ENCODE measurements at regions not wholly inside any gene's neighbourhood (a gene's known extent, or its start where the extent isn't known, plus 50 kb on each side); places are given as distances from the start of the nearest gene placed in this dataset.
"Not testable (repeated sequence)": the region's sequence is repeated elsewhere in the genome, so short reads cannot be mapped to it uniquely, and the experiment has no call there.

DNA sequence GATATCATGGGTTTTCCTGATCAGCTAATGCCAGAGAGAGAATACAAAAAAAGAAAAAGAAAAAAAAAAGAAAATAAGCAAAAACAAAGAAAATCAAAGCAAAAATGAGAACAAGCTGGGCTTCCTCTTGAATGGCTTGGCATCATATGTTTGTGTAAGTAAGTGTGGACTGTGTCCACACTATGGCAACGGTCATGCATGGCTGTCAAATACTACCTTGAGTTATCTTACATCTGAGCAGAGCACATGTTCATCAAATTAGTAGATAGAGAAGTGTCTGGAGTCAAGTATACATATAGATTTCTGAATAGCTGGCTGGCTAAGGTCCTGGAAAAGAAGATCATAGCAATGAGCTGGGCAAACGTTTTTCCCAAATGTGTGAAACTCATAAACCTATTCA, 470.2 kb downstream of the RPIA start:
- not testable (repeated sequence) for DNase-seq

DNA sequence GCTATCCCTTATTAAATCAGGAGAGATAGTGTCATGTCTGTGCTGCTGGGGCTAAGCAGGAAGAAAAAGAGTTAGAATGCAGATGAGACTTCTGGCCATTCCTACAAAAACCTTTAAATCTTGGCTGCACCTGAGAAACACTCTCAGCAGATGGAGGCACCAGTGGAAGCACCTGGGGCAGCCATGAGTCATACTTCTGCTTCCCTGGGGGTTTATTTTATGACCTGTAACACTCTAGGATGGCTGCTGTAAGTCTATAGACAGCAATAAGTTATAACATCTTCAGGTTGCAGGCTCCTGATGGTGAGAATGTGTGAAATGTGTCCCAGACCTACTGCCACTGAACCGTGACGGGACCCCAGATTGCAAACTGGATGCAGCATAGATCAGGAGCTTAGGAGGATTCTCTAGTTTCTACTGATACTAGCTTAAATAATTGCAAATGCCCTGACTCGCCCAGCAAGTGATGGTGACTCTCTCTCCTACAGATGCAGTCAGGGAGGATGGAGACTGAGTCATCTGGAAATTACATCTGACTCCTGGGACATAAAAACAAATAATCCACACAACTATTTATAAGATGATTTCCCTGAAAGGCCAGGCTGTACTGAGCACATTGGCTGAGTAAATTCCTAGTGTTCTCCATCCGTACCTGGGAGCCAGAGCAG, 479.2 kb downstream of the RPIA start:
- not testable (repeated sequence) for DNase-seq

DNA sequence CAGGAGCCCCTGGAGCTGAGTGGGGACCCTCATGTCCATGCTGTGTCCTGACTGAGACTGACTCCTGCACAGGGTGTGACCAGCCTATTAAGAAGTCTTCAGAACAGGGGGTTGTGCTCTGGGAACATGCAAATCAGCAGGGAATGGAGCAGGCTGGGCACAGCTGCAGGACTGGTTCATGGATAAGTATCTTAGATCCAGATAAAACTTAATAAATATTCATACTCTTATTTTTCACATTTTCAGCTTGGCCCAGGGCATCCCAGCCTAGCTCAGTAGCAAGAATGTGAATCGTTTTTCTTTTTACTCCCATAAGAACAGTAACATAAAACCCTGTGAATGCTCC, 479.7 kb downstream of the RPIA start:
- DNase-seq, result not testable (repeated sequence)

DNA sequence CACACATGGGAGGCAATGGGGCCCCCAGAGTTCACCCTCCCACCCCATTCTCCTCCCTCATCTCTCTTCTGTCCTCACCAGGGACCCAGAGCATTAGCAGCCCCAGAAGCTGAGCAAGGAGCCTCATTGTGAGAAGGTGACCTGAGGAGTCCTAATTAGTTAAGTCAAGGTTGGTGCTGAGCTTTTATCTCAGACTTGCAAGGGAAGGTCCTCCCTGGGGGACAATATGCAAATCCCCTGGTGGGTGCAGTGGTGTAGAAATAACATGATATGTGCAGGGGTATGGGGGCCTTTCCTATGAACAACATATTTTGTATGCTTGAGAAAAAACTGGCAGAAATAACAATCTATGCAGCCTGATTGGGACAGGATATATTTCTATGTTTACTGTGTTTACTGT, 485.5 kb downstream of the RPIA start:
- not testable (repeated sequence) for DNase-seq

DNA sequence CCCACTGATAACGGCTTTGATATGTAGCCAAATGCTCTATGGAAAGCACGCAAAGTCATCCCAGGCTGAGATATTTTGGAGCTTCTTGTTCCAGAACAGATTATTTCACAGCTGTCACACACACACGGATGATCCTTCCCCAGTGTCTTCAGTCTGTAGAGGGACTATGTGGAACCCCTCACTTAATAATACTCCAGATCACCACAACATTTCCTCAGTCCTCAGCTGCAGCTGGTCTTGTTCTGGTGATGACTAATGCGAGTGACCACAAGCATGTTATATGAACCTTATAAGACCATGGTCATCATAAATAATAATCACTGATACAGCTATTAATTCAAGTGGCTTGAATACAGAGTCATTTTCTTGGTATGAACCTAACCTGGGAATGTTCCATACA, 490.7 kb downstream of the RPIA start:
- DNase-seq, result not testable (repeated sequence)

DNA sequence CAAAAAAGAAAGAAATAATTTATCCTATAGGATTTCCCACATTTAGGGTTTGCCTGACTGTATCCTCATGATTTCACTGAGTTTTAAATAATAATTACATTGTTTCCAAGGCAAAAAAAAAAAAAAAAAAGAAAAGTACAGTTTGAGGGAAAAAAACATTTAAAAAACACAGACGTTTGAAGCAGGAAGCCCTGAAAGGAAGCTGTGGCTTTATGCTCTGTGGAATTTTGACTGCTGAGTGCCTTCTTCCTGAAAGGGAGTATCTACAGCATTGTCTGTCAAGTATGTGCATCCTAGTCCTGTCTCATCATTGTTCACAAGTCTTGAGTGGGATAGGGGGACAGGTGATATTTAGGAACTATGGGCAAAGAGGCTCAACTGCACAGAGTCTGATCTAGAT, 493.3 kb downstream of the RPIA start:
- DNase-seq, result not testable (repeated sequence)

DNA sequence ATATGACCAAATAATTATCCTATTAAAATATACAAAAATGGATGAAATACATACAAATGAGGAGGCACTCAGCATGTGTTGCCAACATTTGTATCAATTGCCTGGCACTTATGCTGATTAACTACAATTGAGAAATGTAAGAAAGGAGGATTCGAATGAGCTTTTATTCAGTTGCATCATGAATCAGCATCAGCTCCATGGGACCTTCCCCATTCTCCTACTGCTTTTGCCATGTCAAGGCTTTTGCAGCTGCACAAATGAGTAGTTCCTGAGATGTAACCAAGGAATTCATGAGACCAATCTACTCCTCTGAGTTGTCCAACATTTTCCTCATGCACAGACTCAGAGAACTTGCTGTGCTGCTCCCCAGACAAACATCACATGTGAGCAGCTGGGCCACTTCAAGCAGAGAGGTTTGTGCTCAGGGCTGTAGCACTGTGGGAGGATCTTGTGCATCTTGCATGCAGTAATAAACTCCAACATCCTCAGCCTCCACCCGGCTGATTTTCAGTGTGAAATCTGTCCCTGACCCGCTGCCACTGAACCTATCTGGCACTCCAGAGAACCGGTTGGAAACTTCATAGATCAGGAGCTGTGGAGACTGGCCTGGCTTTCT, 504.3 kb downstream of the RPIA start:
- DNase-seq, result not testable (repeated sequence)

DNA sequence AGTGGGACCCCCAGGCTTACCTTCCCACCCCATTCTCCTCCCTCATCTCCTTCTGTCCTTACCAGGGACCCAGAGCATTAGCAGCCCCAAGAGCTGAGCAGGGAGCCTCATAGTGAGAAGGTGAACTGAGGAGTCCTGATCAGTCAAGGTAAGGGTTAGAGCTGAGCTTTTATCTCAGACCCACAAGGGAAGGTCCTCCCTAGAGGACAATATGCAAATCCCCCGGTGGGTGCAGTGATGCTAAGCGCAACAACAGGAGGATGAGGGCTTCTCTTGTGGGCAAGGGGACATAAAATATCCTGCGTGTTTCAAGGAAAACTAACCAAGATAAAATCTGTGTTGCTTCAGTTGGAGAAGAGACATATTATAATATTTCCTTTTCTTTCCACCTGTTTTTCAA, 505.2 kb downstream of the RPIA start:
- not testable (repeated sequence) for DNase-seq

DNA sequence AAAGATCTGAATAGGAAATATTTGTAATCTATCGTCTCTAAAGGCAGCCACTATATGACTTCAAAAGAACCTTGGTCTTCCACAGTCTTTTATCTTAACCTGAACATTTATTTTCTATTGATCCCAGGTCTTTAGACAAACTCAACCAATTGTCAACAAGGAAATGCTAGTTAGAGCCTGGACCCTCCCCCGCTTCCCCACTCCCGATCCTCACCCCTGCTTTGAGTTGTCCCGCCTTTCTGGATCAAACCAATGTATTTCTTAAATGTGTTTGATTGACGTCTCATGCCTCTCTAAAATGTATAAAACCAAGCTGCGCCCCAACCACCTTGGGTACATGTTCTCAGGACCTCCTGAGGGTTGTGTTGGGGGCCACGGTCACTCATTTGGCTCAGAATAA, 506.6 kb downstream of the RPIA start:
- not testable (repeated sequence) for DNase-seq

DNA sequence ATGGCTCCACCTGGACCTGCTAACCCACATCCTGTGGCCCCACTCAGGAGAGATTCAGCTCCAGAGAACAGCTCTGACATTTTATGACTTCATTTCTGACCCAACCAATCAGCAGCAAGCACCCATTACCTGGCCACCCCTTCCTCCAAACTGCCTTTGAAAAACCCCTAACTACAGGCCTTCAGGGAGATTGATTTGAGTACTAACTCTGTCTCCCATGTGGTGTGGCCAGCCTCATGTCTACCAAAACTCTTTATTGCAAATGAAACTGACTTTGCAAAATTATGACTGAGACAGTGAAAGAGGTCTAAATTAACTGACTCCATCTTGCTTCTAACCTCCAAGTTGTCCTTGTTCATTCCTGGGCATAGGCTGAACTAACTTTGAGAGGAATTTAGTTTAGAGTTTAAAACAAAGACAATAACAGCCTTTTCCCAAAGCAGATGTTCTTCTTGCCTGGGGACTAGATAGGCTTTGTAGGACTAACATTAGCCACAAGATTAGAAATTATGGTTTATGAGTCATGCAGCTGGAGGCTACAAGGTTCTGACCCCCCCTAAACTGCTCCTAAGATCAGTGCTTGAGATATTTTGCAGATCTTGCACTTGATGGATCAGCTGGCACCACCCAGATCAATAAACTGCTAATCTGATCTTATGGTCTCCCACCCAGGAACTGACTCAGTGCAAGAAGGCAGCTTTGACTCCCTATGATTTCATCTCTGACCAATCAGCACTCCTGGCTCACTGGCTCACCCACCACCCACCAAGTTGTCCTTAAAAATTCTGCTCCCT, 508.2 kb downstream of the RPIA start:
- not testable (repeated sequence) for DNase-seq

DNA sequence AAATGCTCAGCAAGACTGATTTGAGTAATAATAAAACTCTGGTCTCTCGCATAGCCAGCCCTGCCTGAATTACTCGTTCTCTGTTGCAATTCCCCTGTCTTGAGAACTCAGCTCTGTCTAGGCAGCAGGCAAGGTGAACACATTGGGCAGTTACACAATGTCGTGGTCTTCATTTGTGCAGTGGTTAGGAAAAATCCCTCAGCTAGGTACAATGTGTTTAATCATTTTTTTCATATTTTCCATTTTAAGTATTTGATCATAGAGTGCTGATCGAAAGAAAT, 508.7 kb downstream of the RPIA start:
- DNase-seq, result not testable (repeated sequence)

DNA sequence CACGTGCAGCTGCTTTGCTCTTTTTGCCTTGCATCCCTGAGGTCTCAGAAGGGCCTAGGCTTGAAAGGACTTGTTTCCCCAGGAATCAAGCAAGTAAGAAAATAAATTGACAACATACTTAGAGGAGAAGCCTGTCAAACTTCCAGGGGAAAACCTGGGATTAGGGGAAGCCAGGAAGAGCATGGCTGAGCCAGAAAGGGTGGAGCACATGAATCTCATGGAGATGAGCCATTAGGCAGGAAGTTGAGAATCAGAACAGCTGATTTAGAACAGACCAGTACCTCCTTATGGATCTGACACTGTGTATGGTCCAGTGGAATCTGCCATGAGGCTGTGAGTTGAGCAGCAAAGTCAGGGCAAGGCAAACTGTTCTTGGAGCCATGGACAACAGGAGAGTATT, 511.0 kb downstream of the RPIA start:
- DNase-seq, result not testable (repeated sequence)

DNA sequence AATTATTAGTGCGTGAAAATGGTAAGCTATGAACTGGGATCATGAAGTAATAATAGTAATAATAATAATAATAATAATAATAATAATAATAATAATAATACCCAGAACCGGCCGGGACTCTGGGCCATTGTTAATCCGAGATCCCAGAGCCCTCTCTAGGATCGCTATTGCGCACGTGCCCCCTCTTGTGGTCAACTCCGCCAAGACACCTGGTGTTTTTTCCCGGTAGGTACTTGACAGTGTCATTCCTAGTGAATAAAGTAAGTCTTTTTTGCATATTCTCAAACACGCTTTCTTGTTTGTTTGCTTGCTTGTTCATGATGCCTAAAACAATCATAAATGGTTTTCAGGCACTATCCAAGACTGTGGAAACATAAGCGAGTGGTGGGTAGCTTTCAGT, 513.7 kb downstream of the RPIA start:
- peak; percentile 18 for DNase-seq

DNA sequence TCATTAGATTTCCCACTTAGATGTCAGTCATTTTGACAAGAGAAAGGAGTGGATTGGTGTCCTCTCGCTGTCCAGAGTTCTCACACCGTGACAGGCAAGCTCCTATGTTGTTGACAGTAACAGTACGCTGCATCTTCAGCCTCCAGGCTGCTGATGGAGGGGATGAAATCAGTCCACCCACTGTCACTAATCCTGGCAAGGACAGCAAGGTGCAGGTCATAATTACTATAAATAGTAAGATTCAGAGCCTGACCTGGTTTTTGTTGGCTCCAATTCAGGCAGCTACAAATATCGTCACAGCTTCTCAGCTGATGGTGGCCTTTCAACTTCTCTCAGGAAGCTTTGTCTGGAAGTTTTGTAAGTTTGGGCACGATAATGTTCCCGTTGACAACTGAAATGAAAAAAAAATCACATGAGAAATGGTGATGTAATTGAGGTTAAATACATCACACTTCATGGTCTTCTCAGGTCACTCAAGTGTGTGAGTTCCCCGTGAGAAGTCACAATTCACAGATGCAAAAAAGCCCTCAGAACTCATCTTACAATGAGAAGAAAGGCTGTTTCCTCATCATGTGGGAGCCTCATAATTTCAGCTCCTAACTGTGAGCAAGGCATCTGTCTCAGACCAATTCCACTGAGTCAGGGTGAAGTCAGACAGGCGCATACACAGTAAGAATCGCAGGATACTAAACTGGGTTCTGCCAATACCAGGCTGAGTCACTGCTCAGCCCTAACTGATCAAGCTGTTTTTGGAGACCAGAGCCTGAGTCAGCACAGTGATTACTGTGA, 516.9 kb downstream of the RPIA start:
- peak; percentile 39 for DNase-seq

DNA sequence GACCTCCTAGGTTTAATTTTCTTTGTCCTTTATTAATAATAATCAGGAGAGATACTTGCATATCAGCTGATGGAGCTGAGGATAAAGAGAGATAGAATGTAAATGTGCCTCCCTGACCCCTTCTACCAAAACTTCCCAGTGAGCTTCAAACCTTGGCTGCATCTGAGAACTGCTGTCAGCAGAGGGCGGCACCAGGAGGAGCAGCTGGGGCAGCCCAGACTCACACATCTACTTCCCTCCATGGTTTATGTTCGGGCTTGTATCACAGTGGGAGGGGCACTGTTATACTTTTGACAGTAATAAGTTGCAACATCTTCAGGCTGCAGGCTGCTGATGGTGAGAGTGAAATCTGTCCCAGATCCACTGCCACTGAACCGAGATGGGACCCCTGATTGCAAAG, 521.7 kb downstream of the RPIA start:
- DNase-seq, result peak; percentile 48

DNA sequence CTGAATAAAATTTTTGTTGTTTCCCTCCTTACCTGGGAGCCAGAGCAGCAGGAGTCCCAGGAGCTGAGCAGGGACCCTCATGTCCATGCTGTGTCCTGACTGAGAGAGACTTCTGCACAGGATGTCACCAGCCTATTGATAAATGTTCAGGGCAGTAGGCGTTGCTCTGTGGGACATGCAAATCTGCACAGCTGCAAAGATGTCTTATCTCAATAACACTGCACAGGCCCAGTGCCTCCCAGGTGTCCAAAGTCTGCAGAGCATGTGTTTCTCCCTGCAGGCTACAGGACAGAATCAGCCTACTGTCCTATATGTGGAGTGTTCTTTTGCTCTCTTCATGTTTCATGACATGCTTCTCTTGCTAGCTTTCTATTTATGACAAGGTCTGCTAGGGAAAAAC, 522.3 kb downstream of the RPIA start:
- not testable (repeated sequence) for DNase-seq

DNA sequence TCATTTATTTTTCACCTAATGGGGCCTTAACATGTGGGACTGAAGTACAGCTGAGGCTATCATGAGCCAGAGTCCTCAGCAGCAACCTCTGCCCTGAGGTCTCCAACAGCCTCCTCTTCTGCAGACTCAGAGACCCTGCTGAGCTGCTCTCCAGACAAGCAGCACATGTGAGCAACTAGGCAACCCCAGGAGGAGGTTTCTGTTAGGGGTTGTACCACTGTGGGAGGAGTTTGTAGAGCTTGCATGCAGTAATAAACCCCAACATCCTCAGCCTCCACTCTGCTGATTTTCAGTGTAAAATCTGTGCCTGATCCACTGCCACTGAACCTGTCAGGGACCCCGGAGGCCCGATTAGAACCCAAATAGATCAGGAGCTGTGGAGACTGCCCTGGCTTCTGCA, 530.0 kb downstream of the RPIA start:
- not testable (repeated sequence) for DNase-seq

DNA sequence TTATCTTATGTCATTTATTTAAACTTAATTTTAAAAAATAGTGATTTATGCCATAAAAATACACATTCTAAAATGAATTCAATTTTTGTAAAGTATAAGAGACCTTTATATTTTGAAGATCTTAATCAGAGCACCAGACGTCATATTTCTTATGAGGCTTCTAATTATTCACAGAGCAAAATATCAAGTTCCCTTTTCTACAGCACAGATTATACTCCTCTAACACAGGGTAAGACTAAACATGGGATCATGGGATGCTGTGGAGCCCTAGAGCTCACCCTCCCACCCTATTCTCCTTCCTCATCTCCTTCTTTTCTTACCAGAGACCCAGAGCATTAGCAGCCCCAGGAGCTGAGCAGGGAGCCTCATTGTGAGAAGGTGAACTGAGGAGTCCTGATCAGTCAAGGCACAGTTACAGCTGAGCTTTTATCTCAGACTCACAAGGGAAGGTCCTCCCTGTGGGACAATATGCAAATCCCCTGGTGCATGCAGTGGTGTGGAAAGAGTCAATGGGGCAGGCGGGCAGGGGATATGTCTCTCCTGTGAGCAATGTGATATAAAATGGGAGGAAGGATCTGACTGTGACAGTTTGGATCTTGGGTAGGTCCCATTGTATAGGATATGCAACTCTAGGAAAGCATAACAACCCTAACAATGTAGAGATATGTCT, 530.7 kb downstream of the RPIA start:
- not testable (repeated sequence) for DNase-seq

DNA sequence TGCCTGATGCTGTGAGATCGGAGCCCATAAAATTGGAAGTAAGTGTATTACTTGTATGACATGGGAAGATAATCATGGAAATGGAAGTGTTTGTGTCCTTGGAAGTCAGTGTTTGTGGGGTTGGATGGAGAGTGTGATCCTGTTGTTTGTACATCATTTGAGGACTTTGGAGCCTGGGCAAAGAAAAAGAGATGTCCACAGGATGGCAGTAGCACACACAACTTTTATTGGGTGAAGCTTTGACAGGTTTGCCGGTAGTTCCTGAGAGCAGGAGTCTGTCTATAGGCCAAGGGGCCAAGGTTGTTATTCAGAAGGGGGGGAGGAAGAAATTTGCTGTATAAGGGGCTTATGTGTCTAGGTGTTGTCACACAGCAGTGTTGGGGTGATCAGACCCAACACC, 533.3 kb downstream of the RPIA start:
- DNase-seq, result not testable (repeated sequence)

DNA sequence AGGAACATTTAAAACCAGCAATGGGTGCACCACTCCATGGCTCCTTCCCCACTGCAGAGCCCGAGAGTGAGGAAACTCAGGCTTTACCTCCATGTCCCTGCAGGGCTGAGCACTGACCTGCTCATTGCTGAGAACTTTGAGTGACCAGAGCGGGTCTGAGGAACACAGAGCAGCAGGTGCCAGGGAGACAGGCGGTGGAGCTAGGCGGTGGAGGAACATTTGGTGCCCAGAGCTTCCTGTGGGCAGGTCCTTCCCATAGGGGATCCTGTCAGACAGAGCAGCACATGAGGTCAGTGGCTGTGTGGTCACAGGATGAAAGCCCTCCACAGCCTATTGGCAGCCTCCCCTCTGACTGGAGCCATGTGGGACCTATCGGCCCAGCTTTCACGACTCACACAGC, 538.5 kb downstream of the RPIA start:
- DNase-seq, result not testable (repeated sequence)

DNA sequence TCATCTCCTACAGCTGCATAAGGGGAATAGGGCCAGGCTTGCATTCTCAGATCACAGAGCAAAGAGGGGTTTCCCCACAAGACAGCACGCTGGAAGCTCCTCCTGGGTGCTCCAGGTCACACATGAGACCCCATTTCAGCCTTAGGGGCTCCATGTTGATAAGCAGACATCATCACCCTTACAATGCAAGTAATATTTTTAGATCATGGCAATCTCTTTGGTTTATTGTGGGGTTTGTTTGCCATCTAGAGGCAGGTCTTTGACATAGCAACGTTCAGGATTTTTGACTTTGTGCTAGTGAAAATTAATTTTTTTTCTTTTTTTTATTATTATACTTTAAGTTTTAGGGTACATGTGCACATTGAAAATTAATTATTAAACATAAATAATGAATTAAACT, 539.8 kb downstream of the RPIA start:
- DNase-seq, result not testable (repeated sequence)

DNA sequence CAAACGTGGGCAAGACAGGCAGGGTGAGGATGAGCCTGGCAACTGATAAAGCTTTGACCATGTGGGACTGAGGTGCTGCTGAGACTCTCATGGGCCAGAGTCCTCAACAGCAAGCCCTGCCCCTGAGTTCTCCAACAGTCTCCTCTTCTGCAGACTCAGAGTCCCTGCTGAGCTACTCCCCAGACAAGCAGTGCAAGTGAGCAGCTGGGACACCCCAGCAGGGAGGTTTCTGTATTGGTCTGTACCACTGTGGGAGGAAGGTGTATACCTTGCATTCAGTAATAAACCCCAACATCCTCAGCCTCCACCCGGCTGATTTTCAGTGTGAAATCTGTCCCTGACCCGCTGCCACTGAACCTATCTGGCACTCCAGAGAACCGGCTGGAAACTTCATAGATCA, 542.5 kb downstream of the RPIA start:
- not testable (repeated sequence) for DNase-seq

Data from CD4-positive, alpha-beta T cell treated with Interleukin-15 for 1 hour (primary cell).